Sigmoid colon (tissue), 6 donors: ENCODE measurements at regions not wholly inside any gene's neighbourhood (a gene's known extent, or its start where the extent isn't known, plus 50 kb on each side); places are given as distances from the start of the nearest gene placed in this dataset.
A peak's percentile ranks its signal among the peaks of the same experiment; 100 is the strongest.

Experiments
- DNase-seq: peaks from one replicate; pipeline ENCODE4 v3.0.0-alpha.2; 2019
- H3K27ac ChIP-seq, 4 donors: fragments of 200-600 bp; sonication (generic); one replicate each; pipeline ENCODE4 v1.5.1; 2016 to 2019; ENCODE audit warnings: mild to moderate bottlenecking in 1 of 4
- H3K27me3 ChIP-seq, 3 donors: fragments of 200-600 bp; sonication (generic); one replicate each; pipeline ENCODE4 v1.5.1; 2019; ENCODE audit warnings: mild to moderate bottlenecking in 1 of 3
- H3K36me3 ChIP-seq, 4 donors: fragments of 200-600 bp; sonication (generic); one replicate each; pipeline ENCODE4 v1.5.1; 2016 to 2019
- H3K4me1 ChIP-seq, 4 donors: fragments of 200-600 bp; sonication (generic); one replicate each; pipeline ENCODE4 v1.5.1; 2017 to 2019
- H3K4me3 ChIP-seq, 4 donors: fragments of 200-600 bp; sonication (generic); one replicate each; pipeline ENCODE4 v1.5.1; 2017 to 2019; ENCODE audit warnings: mild to moderate bottlenecking in 2 of 4, moderate library complexity in 1 of 4
- H3K9me3 ChIP-seq, 4 donors: fragments of 200-600 bp in 3 of 4; sonication (generic) in 3 of 4; one replicate each; pipeline versions ENCODE4 v1.5.1 to v1.6.1; 2013 to 2019
- EP300 ChIP-seq, 4 donors: sonication (generic); formaldehyde crosslinking; IDR thresholded peaks; one replicate each; pipeline ENCODE4 v1.6.1; 2017; ENCODE audit warnings: antibody characterized with exemption in 4 of 4
- POLR2A ChIP-seq, 2 donors: fragments of 450-650 bp; IDR thresholded peaks; one replicate each; pipeline ENCODE4 v1.6.1; 2016; ENCODE audit warnings: antibody characterized with exemption in 2 of 2, mild to moderate bottlenecking in 2 of 2, moderate library complexity in 2 of 2
- POLR2AphosphoS5 ChIP-seq, 4 donors: sonication (generic); formaldehyde crosslinking; IDR thresholded peaks; one replicate each; pipeline ENCODE4 v1.6.1; 2017; ENCODE audit warnings: antibody characterized with exemption in 4 of 4
- WGBS, 2 donors: extraction: QIAGEN DNeasy Blood & Tissue Kit; methylation state at CpG; one replicate each; pipeline ENCODE4 v1.1.7; 2013; 5-methylcytosine and 5-hydroxymethylcytosine counted together
- intact Hi-C: fragments of 100-400 bp; cut with DNase I; formaldehyde crosslinking; loops from one replicate; pipeline ENCODE4 v1.15.1; 2023
- TF ChIP-seq, protein P1 (sequence below), 4 experiments: fragments of 450-650 bp in 3 of 4; fragments of 200-600 bp in 1 of 4; IDR thresholded peaks; one replicate each; pipeline ENCODE4 v1.5.1; 2016 to 2019; ENCODE audit warnings: antibody characterized with exemption in 4 of 4, mild to moderate bottlenecking in 3 of 4, moderate library complexity in 2 of 4
- donor health status: healthy with polysubstance abuse.
- donor health status: healthy.

DNA sequence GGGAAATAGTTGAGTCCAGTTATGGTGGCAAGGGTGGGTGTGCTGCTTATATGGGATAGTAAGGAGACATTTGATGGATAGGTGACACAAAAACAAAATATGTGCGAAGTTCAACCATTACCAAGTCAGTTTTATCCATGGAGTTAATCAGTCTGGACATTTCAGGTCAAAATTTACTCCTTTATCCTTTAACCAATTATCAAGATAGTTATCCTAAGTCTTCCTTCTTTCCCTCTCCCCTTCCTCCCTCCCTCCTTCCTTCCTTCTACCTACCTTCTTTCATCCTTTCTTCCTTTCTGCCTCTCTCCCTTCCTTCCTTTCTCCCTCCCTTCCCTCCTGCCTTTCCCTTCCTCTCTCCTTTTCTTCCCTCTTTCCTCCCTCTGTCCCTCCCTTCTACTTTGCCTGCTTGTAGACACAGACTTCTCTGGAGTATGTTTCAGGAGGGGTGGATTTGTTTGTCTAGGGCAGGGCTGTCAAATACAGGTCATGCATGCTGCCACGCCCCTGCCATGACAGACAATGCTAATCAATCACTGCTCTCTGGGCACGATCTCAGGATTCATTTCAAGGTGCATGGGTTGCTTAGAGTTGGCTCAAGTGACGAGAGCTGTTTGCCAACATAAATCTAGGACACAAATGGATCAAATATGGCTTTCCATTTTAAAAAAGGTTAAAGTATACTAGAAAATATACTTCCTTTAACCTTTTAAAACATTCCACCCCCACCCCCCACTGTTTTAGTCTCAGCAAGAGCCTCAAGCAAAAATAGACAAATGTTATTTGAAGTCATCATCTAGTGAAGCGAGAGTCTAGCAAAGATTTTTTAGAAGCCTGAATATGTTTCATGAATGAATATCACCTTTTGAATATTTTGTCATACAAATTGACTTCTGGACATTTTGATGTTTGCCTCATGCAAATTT lies 281.6 kb upstream of the CITED2 start:
- intact Hi-C loops, result no loop called here
- no peak overlapping the region for H3K4me3 ChIP-seq
- H3K4me1 ChIP-seq, result no peaks in the 10 kb centered on the region
- TF ChIP-seq POLR2AphosphoS5 (IDR thresholded peaks at IDR 0.05), result no peak
- no peak for TF ChIP-seq POLR2A (IDR thresholded peaks at IDR 0.05)
- TF ChIP-seq, protein P1, sequence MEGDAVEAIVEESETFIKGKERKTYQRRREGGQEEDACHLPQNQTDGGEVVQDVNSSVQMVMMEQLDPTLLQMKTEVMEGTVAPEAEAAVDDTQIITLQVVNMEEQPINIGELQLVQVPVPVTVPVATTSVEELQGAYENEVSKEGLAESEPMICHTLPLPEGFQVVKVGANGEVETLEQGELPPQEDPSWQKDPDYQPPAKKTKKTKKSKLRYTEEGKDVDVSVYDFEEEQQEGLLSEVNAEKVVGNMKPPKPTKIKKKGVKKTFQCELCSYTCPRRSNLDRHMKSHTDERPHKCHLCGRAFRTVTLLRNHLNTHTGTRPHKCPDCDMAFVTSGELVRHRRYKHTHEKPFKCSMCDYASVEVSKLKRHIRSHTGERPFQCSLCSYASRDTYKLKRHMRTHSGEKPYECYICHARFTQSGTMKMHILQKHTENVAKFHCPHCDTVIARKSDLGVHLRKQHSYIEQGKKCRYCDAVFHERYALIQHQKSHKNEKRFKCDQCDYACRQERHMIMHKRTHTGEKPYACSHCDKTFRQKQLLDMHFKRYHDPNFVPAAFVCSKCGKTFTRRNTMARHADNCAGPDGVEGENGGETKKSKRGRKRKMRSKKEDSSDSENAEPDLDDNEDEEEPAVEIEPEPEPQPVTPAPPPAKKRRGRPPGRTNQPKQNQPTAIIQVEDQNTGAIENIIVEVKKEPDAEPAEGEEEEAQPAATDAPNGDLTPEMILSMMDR (IDR thresholded peaks at IDR 0.05), result no peak
- no peak for TF ChIP-seq EP300 (IDR thresholded peaks at IDR 0.05)
- no peak overlapping the region for H3K27ac ChIP-seq
- no peaks in the 10 kb centered on the region for H3K27me3 ChIP-seq
- no peaks in the 10 kb centered on the region for H3K9me3 ChIP-seq
- 32 to 76% methylated on average over 5 of the region's 5 CpGs for WGBS, 2 donors
- DNase-seq, result no peak
- H3K36me3 ChIP-seq, result no peaks in the 10 kb centered on the region

DNA sequence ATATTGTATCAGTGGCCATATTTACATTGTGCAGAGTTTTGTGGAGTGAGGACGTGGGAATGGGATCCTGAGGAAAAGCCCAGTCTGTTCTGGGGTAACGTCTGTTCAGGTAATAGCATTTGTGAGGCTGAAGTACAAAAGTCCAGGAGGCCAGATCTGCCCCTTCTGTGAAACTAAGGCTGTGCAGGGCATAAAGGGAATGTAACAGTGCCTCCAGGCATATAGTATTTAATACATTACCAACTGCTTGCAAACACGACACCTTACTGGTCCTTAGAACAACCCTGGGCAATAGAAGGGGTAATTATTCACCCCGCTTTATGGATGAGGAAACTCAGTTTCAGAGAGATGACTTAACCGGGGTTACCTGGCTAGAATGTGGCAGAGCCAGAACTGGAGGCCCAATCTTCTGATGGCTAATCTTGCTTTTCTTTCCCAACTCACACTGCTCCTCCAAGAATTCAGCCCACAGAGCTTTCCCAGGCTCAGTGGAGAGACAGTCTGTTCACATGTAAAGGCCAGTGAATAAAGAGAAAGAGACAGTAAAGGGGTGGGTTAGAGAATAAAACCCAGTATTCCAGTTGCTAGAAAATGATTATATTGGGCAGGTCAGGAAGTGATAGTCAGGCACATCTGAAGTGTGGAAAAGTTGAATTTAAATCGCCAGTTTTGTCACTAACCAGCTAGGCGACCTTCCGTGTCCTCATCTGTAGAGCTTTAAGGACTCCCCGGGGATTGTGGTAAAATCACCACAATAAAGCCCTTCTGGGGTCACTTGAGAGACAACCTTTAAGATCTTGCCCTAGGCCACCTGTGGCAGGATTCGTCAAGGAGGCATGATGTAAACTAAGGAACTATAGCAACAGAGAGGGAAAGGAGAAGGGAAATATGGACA lies 280.7 kb upstream of the CITED2 start:
- 27 to 63% methylated on average over 10 of the region's 10 CpGs for WGBS, 2 donors
- intact Hi-C loops, result no loop called here
- no peak overlapping the region for H3K27ac ChIP-seq
- no peak for DNase-seq
- no peaks in the 10 kb centered on the region for H3K27me3 ChIP-seq
- no peaks in the 10 kb centered on the region for H3K4me1 ChIP-seq
- H3K36me3 ChIP-seq, result no peaks in the 10 kb centered on the region
- H3K9me3 ChIP-seq, result no peaks in the 10 kb centered on the region
- H3K4me3 ChIP-seq, result no peak overlapping the region
- no peak for TF ChIP-seq POLR2AphosphoS5 (IDR thresholded peaks at IDR 0.05)

DNA sequence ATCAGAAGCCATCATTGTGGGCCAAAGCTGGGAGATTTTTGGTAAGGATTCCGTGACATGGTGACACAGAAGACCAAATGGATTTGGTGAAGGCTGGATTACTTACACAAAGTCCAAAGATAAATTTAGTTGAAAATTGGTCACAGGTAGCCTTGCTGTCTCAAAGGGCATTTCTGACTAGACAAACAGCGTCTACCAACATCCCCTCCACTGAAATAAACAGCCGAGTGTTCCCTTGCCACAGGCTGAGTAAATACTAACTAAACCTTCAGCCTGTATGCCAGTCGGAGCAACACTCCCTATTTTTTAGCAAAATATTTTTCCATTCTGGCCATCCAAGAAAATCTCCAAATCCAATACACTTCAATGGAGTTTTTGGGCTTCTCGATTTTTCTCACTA lies 279.9 kb upstream of the CITED2 start:
- TF ChIP-seq POLR2AphosphoS5 (IDR thresholded peaks at IDR 0.05) (no peak), EP300 (IDR thresholded peaks at IDR 0.05) (no peak), POLR2A (IDR thresholded peaks at IDR 0.05) (no peak)
- TF ChIP-seq, protein P1 (IDR thresholded peaks at IDR 0.05), result no peak
- no peak for DNase-seq
- Histone ChIP-seq H3K36me3 (no peaks in the 10 kb centered on the region), H3K4me1 (no peaks in the 10 kb centered on the region), H3K27me3 (no peaks in the 10 kb centered on the region), H3K9me3 (no peaks in the 10 kb centered on the region), H3K4me3 (no peak overlapping the region), H3K27ac (no peak overlapping the region)
- WGBS, 2 donors, result 37 to 77% methylated on average over 5 of the region's 5 CpGs
- intact Hi-C loops, result no loop called here

DNA sequence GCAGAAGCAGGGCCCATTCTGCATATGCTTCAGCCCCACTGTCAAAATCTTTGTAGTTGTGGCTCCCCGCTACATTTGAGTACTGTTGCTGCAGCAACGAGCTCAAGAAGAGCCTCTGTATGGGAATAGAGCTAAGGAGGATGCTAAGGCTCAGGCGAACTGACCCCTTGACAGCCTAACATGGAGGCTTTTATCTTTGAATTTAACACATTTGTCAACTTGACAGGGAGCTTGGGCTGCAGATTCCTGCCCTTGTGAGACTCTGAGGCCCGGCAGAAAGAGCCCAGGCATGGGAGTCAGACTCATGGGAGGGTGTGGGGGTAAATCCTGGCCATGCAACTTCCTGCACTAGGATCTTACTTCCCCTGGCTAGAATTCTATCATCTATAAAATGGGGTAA lies 278.7 kb upstream of the CITED2 start:
- no peak overlapping the region for H3K27ac ChIP-seq
- H3K36me3 ChIP-seq, result no peaks in the 10 kb centered on the region
- TF ChIP-seq POLR2AphosphoS5 (IDR thresholded peaks at IDR 0.05) (no peak), EP300 (IDR thresholded peaks at IDR 0.05) (no peak), POLR2A (IDR thresholded peaks at IDR 0.05) (no peak)
- TF ChIP-seq, protein P1 (IDR thresholded peaks at IDR 0.05), result no peak
- 89 to 96% methylated on average over 4 of the region's 4 CpGs for WGBS, 2 donors
- no peaks in the 10 kb centered on the region for H3K27me3 ChIP-seq
- intact Hi-C loops, result no loop called here
- DNase-seq, result peak; percentile 48
- H3K9me3 ChIP-seq, result no peaks in the 10 kb centered on the region
- no peak overlapping the region for H3K4me3 ChIP-seq
- H3K4me1 ChIP-seq, result peaks cover 0 to 5% (median 0%) of the 10 kb centered on the region in 4 donors

DNA sequence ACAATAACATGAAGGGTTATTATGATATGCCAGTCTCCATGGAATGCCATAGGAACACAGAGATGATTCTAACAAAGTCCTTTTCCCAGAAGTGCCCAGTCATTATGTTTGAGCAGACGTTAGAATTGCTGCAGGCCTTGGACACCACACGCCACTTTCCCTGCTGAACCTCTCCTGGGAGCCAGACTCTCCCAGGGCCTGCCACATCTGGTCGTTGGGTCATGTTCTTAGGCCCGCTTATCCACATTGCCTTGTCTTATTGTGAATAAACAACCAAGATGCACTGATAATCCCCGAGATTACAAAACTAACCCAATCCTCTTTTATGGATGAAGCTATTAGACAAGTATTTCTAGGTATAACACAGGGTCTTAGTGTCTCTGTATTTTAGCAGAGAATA lies 276.5 kb upstream of the CITED2 start:
- WGBS, 2 donors, result 83% methylated on average over 5 of the region's 5 CpGs

More for the DNA sequence above, 276.5 kb upstream of the CITED2 start:
- intact Hi-C loops, result no loop called here
- Histone ChIP-seq H3K4me3 (no peak overlapping the region), H3K36me3 (no peaks in the 10 kb centered on the region), H3K27me3 (no peaks in the 10 kb centered on the region), H3K9me3 (no peaks in the 10 kb centered on the region), H3K4me1 (peaks cover 0 to 11% (median 0%) of the 10 kb centered on the region in 4 donors), H3K27ac (no peak overlapping the region)
- TF ChIP-seq, protein P1 (IDR thresholded peaks at IDR 0.05), result no peak
- no peak for TF ChIP-seq POLR2AphosphoS5 (IDR thresholded peaks at IDR 0.05)
- no peak for TF ChIP-seq POLR2A (IDR thresholded peaks at IDR 0.05)
- TF ChIP-seq EP300 (IDR thresholded peaks at IDR 0.05), result no peak
- no peak for DNase-seq
